PC-9 (cell line): ENCODE measurements at regions not wholly inside any gene's neighbourhood (a gene's known extent, or its start where the extent isn't known, plus 50 kb on each side); places are given as distances from the start of the nearest gene placed in this dataset.
"Not testable (repeated sequence)": the region's sequence is repeated elsewhere in the genome, so short reads cannot be mapped to it uniquely, and the experiment has no call there.

ENCODE experiments used
- CTCF ChIP-seq: fragments of 200-600 bp; sonication (generic); conservative IDR thresholded peaks from 2 replicates; pipeline ENCODE4 v1.6.1; 2017; ENCODE audit warnings: mixed run types, antibody characterized with exemption, mild to moderate bottlenecking, moderate library complexity
- EZH2 ChIP-seq: fragments of 200-600 bp; sonication (generic); IDR thresholded peaks from 2 replicates; pipeline ENCODE4 v1.8.0; 2017; ENCODE audit warnings: antibody characterized with exemption, low read depth

GRCh38 chr5:8840746-8841145, 705.1 kb downstream of the SEMA5A start:
- not testable (repeated sequence) for TF ChIP-seq CTCF, EZH2
